Duodenal mucosa (tissue), 2 donors: ENCODE measurements at regions not wholly inside any gene's neighbourhood (a gene's known extent, or its start where the extent isn't known, plus 50 kb on each side); places are given as distances from the start of the nearest gene placed in this dataset.
"Not testable (repeated sequence)": the region's sequence is repeated elsewhere in the genome, so short reads cannot be mapped to it uniquely, and the experiment has no call there.

Experiments
- H3K27ac ChIP-seq: one replicate; pipeline ENCODE4 v1.7.0; 2013; ENCODE audit warnings: low read depth, low read length
- H3K27me3 ChIP-seq, 2 donors: one replicate each; pipeline ENCODE4 v1.7.0; 2013; ENCODE audit warnings: low read length in 2 of 2, control low read depth in 1 of 2; ENCODE audit not compliant: insufficient read depth in 2 of 2, control insufficient read depth in 1 of 2
- H3K36me3 ChIP-seq, 2 donors: one replicate each; pipeline ENCODE4 v1.7.0; 2013; ENCODE audit warnings: low read length in 2 of 2, control low read depth in 1 of 2; ENCODE audit not compliant: insufficient read depth in 2 of 2, control insufficient read depth in 1 of 2
- H3K4me1 ChIP-seq, 2 donors: one replicate each; pipeline ENCODE4 v1.7.0; 2013; ENCODE audit warnings: low read length in 2 of 2, control low read depth in 1 of 2; ENCODE audit not compliant: insufficient read depth in 2 of 2, control insufficient read depth in 1 of 2
- H3K4me3 ChIP-seq, 2 donors: one replicate each; pipeline ENCODE4 v1.7.0; 2013; ENCODE audit warnings: low read length in 2 of 2, low read depth in 1 of 2
- H3K9ac ChIP-seq, 2 donors: one replicate each; pipeline ENCODE4 v1.7.0; 2013; ENCODE audit warnings: low read length in 2 of 2, low read depth in 1 of 2
- H3K9me3 ChIP-seq, 2 donors: one replicate each; pipeline ENCODE4 v1.7.0; 2013; ENCODE audit warnings: low read length in 2 of 2, control low read depth in 1 of 2; ENCODE audit not compliant: control insufficient read depth in 1 of 2

- H3K4me1 ChIP-seq, H3K27me3 ChIP-seq, H3K36me3 ChIP-seq, H3K9ac ChIP-seq, H3K9me3 ChIP-seq, H3K4me3 ChIP-seq, H3K27ac ChIP-seq: not testable (repeated sequence)
Measured at GRCh38 chr9:32148553-32148952, 235.9 kb upstream of the ACO1 start.

GRCh38 chr9:32161209-32161608 is 223.2 kb upstream of the ACO1 start:
- Histone ChIP-seq H3K9me3 (no peaks in the 10 kb centered on the region), H3K27ac (no peak overlapping the region), H3K27me3 (no peaks in the 10 kb centered on the region), H3K36me3 (no peaks in the 10 kb centered on the region), H3K4me1 (no peaks in the 10 kb centered on the region), H3K9ac (no peak overlapping the region), H3K4me3 (no peak overlapping the region)

DNA sequence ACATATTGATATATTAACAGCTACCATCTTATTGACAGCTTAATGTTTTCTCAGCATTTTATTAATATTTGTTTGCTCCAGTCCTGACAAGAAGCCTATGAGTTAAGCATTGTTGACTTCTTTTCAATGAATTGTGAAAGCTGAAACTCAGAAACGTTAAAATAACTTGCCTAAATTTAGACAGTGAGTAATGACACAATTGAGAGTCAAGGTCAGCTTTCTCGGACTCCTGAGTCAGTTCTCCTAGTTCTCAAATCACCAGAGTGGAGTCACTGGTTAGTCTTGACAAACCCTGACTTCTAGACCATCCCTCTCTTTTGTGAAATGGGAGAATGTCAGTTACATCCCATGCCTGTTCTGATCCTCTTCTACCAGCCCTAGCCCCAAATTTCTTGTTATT is 222.7 kb upstream of the ACO1 start:
- H3K27ac ChIP-seq, result no peak overlapping the region
- no peaks in the 10 kb centered on the region for H3K27me3 ChIP-seq
- H3K36me3 ChIP-seq, result no peaks in the 10 kb centered on the region
- no peak overlapping the region for H3K9ac ChIP-seq
- no peak overlapping the region for H3K4me3 ChIP-seq
- H3K4me1 ChIP-seq, result no peaks in the 10 kb centered on the region
- no peaks in the 10 kb centered on the region for H3K9me3 ChIP-seq

- not testable (repeated sequence) for H3K9me3 ChIP-seq, H3K4me3 ChIP-seq, H3K27ac ChIP-seq
Measured at GRCh38 chr9:32166316-32166715, 218.1 kb upstream of the ACO1 start.

DNA sequence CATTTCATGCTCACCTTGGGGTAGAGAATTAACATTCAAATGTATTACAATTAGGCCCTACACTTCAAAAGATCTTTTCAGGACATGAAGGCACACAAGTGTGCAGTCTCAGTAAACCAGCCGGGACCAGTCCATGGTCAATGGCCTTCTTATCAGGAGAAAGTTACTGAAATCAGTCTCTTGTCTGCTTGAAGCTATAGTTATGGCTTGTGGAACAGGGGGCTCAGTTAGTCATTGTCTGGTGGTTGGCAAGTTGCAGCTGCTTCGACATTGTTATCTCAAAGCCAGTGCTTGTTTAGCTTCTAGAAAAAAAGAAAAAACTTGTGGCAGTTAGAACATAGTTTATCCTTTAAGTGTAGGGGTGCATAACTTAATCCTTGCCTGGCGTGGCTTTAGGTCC is 213.1 kb upstream of the ACO1 start:
- H3K4me3 ChIP-seq, result no peak overlapping the region
- no peaks in the 10 kb centered on the region for H3K27me3 ChIP-seq
- no peak overlapping the region for H3K9ac ChIP-seq
- no peaks in the 10 kb centered on the region for H3K9me3 ChIP-seq
- H3K27ac ChIP-seq, result no peak overlapping the region
- H3K36me3 ChIP-seq, result no peaks in the 10 kb centered on the region
- H3K4me1 ChIP-seq, result no peaks in the 10 kb centered on the region

More at GRCh38 chr9:32166316-32166715, 218.1 kb upstream of the ACO1 start:
- H3K36me3 ChIP-seq, H3K9ac ChIP-seq, H3K27me3 ChIP-seq, H3K4me1 ChIP-seq: not testable (repeated sequence)

DNA sequence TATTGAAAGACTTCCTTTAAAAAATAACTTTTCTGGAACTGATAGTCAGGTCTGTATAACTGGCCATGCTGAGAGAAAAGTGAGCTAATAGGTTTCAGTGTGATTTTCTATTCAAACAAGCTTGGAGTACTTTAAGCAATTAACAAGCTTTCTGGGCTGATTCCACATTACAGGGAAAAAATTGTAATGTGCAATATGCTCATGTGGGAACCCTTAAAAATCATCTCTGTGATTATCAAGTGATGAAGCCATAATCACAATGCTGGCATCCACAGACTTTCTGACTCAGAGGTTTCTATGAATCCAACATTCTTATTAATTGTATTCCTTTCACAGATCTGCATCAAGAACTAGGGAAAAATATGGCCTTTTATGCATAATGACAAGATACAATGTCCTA is 212.2 kb upstream of the ACO1 start:
- H3K36me3 ChIP-seq, result no peaks in the 10 kb centered on the region
- H3K9me3 ChIP-seq, result no peaks in the 10 kb centered on the region
- H3K27ac ChIP-seq, result no peak overlapping the region

GRCh38 chr9:32177396-32177795 is 207.0 kb upstream of the ACO1 start:
- H3K9me3 ChIP-seq, result no peaks in the 10 kb centered on the region
- H3K36me3 ChIP-seq, result no peaks in the 10 kb centered on the region
- no peak overlapping the region for H3K27ac ChIP-seq
- no peak overlapping the region for H3K9ac ChIP-seq
- no peaks in the 10 kb centered on the region for H3K4me1 ChIP-seq
- no peaks in the 10 kb centered on the region for H3K27me3 ChIP-seq
- no peak overlapping the region for H3K4me3 ChIP-seq

More for the DNA sequence above, 212.2 kb upstream of the ACO1 start:
- Histone ChIP-seq H3K9ac (no peak overlapping the region), H3K27me3 (no peaks in the 10 kb centered on the region), H3K4me3 (no peak overlapping the region), H3K4me1 (no peaks in the 10 kb centered on the region)

- Histone ChIP-seq H3K9me3 (no peaks in the 10 kb centered on the region), H3K27ac (no peak overlapping the region), H3K9ac (no peak overlapping the region), H3K27me3 (no peaks in the 10 kb centered on the region), H3K4me3 (no peak overlapping the region), H3K36me3 (no peaks in the 10 kb centered on the region), H3K4me1 (no peaks in the 10 kb centered on the region)
Measured at GRCh38 chr9:32180597-32180996, 203.8 kb upstream of the ACO1 start.

DNA sequence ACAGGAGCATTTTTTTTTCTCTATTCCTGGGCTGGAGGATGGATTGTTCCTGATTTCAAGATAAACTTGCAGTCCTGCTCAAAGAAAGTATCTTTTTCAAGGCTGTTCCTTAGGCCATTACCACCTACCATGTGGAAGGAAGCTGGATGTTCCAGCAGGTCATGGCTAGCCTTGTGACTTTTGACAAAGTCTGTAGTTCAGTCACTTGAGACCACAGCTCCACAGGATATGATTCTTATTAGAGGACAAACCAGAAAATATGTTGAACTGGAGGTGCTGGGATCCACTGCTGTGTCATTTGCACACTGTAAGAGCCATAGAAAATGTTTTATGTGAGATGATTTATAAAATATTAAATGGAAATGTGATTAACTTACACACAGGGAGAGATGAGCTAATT is 184.2 kb upstream of the ACO1 start:
- H3K4me1 ChIP-seq, result no peaks in the 10 kb centered on the region
- H3K9me3 ChIP-seq, result no peaks in the 10 kb centered on the region
- H3K27me3 ChIP-seq, result no peaks in the 10 kb centered on the region
- no peak overlapping the region for H3K4me3 ChIP-seq
- H3K9ac ChIP-seq, result no peak overlapping the region
- H3K36me3 ChIP-seq, result no peaks in the 10 kb centered on the region
- no peak overlapping the region for H3K27ac ChIP-seq

DNA sequence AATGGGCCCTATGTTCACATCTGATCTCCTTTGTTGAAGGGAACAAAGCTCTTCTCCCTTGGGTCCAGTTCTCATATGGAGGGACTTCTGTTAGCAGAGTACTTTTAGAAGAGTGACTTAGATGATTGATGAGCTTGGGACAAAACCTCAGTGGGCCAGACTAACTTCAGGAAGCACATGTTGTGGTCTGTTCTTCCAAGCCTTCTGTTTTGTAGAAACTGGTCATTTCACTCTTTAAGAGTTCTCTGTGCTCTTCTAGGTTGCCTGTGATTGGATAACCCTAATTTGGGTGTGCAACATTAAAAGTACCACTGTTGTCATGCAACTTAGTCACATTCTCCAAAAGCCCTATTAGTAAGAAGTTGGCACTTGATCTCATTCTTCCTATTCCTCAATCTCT is 183.5 kb upstream of the ACO1 start:
- H3K4me1 ChIP-seq, result no peaks in the 10 kb centered on the region
- no peaks in the 10 kb centered on the region for H3K9me3 ChIP-seq
- no peak overlapping the region for H3K9ac ChIP-seq
- H3K36me3 ChIP-seq, result no peaks in the 10 kb centered on the region
- no peaks in the 10 kb centered on the region for H3K27me3 ChIP-seq
- H3K4me3 ChIP-seq, result no peak overlapping the region
- H3K27ac ChIP-seq, result no peak overlapping the region

- not testable (repeated sequence) for H3K4me1 ChIP-seq, H3K36me3 ChIP-seq, H3K27me3 ChIP-seq, H3K4me3 ChIP-seq, H3K9me3 ChIP-seq, H3K27ac ChIP-seq, H3K9ac ChIP-seq
Measured at GRCh38 chr9:32209164-32209563, 175.3 kb upstream of the ACO1 start.
